Ishikawa (cell line): ENCODE measurements at regions not wholly inside any gene's neighbourhood (a gene's known extent, or its start where the extent isn't known, plus 50 kb on each side); places are given as distances from the start of the nearest gene placed in this dataset.

Experiments
- CEBPB ChIP-seq: IDR thresholded peaks from 2 replicates; pipeline ENCODE4 v1.6.1; 2012
- CREB1 ChIP-seq: IDR thresholded peaks from 2 replicates; pipeline ENCODE4 v1.6.1; 2012; ENCODE audit warnings: low read depth
- EGR1 ChIP-seq: IDR thresholded peaks from 2 replicates; pipeline ENCODE4 v1.6.1; 2012
- EP300 ChIP-seq: IDR thresholded peaks from 2 replicates; pipeline ENCODE4 v1.6.1; 2012; ENCODE audit warnings: borderline replicate concordance
- FOXM1 ChIP-seq: IDR thresholded peaks from 2 replicates; pipeline ENCODE4 v1.6.1; 2012; ENCODE audit warnings: low read depth, borderline replicate concordance
- NFIC ChIP-seq: IDR thresholded peaks from 2 replicates; pipeline ENCODE4 v1.6.1; 2012
- RAD21 ChIP-seq: IDR thresholded peaks from 2 replicates; pipeline ENCODE4 v1.6.1; 2012; ENCODE audit warnings: low read depth
- REST ChIP-seq: IDR thresholded peaks from 2 replicates; pipeline ENCODE4 v1.6.1; 2012; ENCODE audit warnings: low read depth, mild to moderate bottlenecking
- TAF1 ChIP-seq: IDR thresholded peaks from 2 replicates; pipeline ENCODE4 v1.6.1; 2012; ENCODE audit warnings: low read depth, mild to moderate bottlenecking
- TCF12 ChIP-seq: IDR thresholded peaks from 2 replicates; pipeline ENCODE4 v1.6.1; 2012; ENCODE audit warnings: low read depth
- ZBTB7A ChIP-seq: IDR thresholded peaks from 2 replicates; pipeline ENCODE4 v1.6.1; 2012; ENCODE audit warnings: low read depth
- TF ChIP-seq, protein P1 (sequence below): IDR thresholded peaks from 2 replicates; pipeline ENCODE4 v1.6.1; 2012
- TF ChIP-seq, protein P2 (sequence below): IDR thresholded peaks from 2 replicates; pipeline ENCODE4 v1.6.1; 2012

DNA sequence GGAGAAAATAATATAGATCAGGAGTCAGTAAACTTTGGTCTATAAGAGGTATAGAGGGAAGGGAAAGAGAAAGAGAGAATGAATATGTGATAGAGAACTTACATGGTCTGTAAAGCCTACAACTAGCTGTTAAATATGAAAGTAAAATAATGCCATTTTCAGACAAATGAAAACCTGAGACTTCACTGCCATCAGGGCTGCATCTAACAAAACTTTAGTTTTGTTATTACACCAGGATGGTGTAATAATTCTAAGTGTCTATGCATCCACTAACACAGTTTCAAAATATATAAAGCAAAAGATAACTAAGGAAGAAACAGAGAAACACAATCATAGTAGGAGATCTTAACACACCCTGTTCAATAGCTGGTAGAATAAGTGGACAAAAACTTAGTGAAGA lies 217.7 kb downstream of the KLF13 start:
- TF ChIP-seq RAD21 (no peak), REST (no peak), ZBTB7A (no peak), CEBPB (no peak), EP300 (no peak), FOXM1 (no peak), EGR1 (no peak), NFIC (no peak), TAF1 (no peak), CREB1 (no peak), TCF12 (no peak)
- TF ChIP-seq, protein P1, sequence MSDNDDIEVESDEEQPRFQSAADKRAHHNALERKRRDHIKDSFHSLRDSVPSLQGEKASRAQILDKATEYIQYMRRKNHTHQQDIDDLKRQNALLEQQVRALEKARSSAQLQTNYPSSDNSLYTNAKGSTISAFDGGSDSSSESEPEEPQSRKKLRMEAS = no peak
- TF ChIP-seq, protein P2, sequence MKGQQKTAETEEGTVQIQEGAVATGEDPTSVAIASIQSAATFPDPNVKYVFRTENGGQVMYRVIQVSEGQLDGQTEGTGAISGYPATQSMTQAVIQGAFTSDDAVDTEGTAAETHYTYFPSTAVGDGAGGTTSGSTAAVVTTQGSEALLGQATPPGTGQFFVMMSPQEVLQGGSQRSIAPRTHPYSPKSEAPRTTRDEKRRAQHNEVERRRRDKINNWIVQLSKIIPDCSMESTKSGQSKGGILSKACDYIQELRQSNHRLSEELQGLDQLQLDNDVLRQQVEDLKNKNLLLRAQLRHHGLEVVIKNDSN = no peak
